SK-N-SH treated with all-trans-retinoic acid at 6 μM for 48 hours (cell line): ENCODE measurements at regions not wholly inside any gene's neighbourhood (a gene's known extent, or its start where the extent isn't known, plus 50 kb on each side); places are given as distances from the start of the nearest gene placed in this dataset.

Experiments
- ATAC-seq: fragments of 200-7000 bp; cut with Tn5 transposase; 3 replicates; pipeline ENCODE4 v1.9.1; 2020; ENCODE audit warnings: mild to moderate bottlenecking, moderate library complexity
- ARNTL ChIP-seq: fragments of 450-650 bp; formaldehyde crosslinking; IDR thresholded peaks from 2 replicates; pipeline ENCODE4 v1.5.0; 2020; ENCODE audit warnings: low read depth, mild to moderate bottlenecking, moderate library complexity, borderline replicate concordance
- BACH2 ChIP-seq: fragments of 250-450 bp; sonication (Bioruptor Pico); IDR thresholded peaks from 2 replicates; pipeline ENCODE4 v1.9.0; 2021; ENCODE audit warnings: mild to moderate bottlenecking, borderline replicate concordance
- CREB5 ChIP-seq: fragments of 250-450 bp; sonication (Bioruptor Pico); IDR thresholded peaks from 2 replicates; pipeline ENCODE4 v1.5.1; 2020; ENCODE audit warnings: low read depth, mild to moderate bottlenecking, moderate library complexity
- CSDC2 ChIP-seq: fragments of 250-450 bp; sonication (Bioruptor Pico); IDR thresholded peaks from 2 replicates; pipeline ENCODE4 v1.5.0; 2020; ENCODE audit warnings: mild to moderate bottlenecking, moderate library complexity
- CSRNP3 ChIP-seq: fragments of 250-450 bp; sonication (Bioruptor Pico); IDR thresholded peaks from 2 replicates; pipeline ENCODE4 v1.5.1; 2021; ENCODE audit warnings: mild to moderate bottlenecking, moderate library complexity
- ESRRG ChIP-seq: fragments of 250-450 bp; sonication (Bioruptor Pico); IDR thresholded peaks from 2 replicates; pipeline ENCODE4 v1.6.1; 2021; ENCODE audit warnings: mild to moderate bottlenecking
- ISL1 ChIP-seq: fragments of 250-450 bp; sonication (Bioruptor Pico); IDR thresholded peaks from 2 replicates; pipeline ENCODE4 v2.1.2; 2022; ENCODE audit warnings: mild to moderate bottlenecking, moderate library complexity
- OSR1 ChIP-seq: fragments of 250-450 bp; sonication (Bioruptor Pico); IDR thresholded peaks from 2 replicates; pipeline ENCODE4 v1.8.0; 2022; ENCODE audit warnings: moderate library complexity, mild to moderate bottlenecking, inconsistent platforms
- PATZ1 ChIP-seq: fragments of 250-450 bp; sonication (Bioruptor Pico); IDR thresholded peaks from 2 replicates; pipeline ENCODE4 v1.8.0; 2020; ENCODE audit warnings: mild to moderate bottlenecking, moderate library complexity, borderline replicate concordance
- POU6F1 ChIP-seq: fragments of 250-450 bp; sonication (Bioruptor Pico); IDR thresholded peaks from 2 replicates; pipeline ENCODE4 v1.8.0; 2021; ENCODE audit warnings: low read depth, mild to moderate bottlenecking, moderate library complexity, borderline replicate concordance
- PPARA ChIP-seq: fragments of 250-450 bp; sonication (Bioruptor Pico); IDR thresholded peaks from 2 replicates; pipeline ENCODE4 v1.5.0; 2020; ENCODE audit warnings: mild to moderate bottlenecking, borderline replicate concordance
- SNAI2 ChIP-seq: fragments of 250-450 bp; sonication (Bioruptor Pico); IDR thresholded peaks from 2 replicates; pipeline ENCODE4 v1.5.0; 2020; ENCODE audit warnings: mild to moderate bottlenecking, moderate library complexity
- TOX ChIP-seq: fragments of 250-450 bp; sonication (Bioruptor Pico); IDR thresholded peaks from 2 replicates; pipeline ENCODE4 v1.8.0; 2021; ENCODE audit warnings: mild to moderate bottlenecking, moderate library complexity, borderline replicate concordance
- TSHZ2 ChIP-seq: fragments of 250-450 bp; sonication (Bioruptor Pico); IDR thresholded peaks from 2 replicates; pipeline ENCODE4 v1.5.0; 2020; ENCODE audit warnings: mild to moderate bottlenecking, moderate library complexity
- ZC3H10 ChIP-seq: fragments of 250-450 bp; sonication (Bioruptor Pico); IDR thresholded peaks from 2 replicates; pipeline ENCODE4 v1.5.1; 2021; ENCODE audit warnings: mild to moderate bottlenecking, moderate library complexity
- ZFP3 ChIP-seq: fragments of 250-450 bp; sonication (Bioruptor Pico); IDR thresholded peaks from 2 replicates; pipeline ENCODE4 v1.5.0; 2020; ENCODE audit warnings: mild to moderate bottlenecking, moderate library complexity
- ZFP30 ChIP-seq: fragments of 450-650 bp; formaldehyde crosslinking; IDR thresholded peaks from 2 replicates; pipeline ENCODE4 v1.5.0; 2022; ENCODE audit warnings: mild to moderate bottlenecking, moderate library complexity
- ZNF565 ChIP-seq: fragments of 450-650 bp; formaldehyde crosslinking; conservative IDR thresholded peaks from 2 replicates; pipeline ENCODE4 v1.5.0; 2020; ENCODE audit warnings: low read depth, mild to moderate bottlenecking, moderate library complexity
- ZNF70 ChIP-seq: fragments of 450-650 bp; formaldehyde crosslinking; IDR thresholded peaks from 2 replicates; pipeline ENCODE4 v1.5.0; 2020; ENCODE audit warnings: mild to moderate bottlenecking, moderate library complexity
- ZNF8 ChIP-seq: fragments of 450-650 bp; formaldehyde crosslinking; IDR thresholded peaks from 2 replicates; pipeline ENCODE4 v1.5.0; 2020; ENCODE audit warnings: mild to moderate bottlenecking, moderate library complexity

GRCh38 chr2:196487417-196487816 lies 152.1 kb upstream of the CCDC150 start:
- no peak for ATAC-seq
- TF ChIP-seq POU6F1 (CRISPR knock-in tag) (no peak), CREB5 (no peak), ESRRG (CRISPR knock-in tag) (no peak), PATZ1 (CRISPR knock-in tag) (no peak), SNAI2 (CRISPR knock-in tag) (no peak), OSR1 (no peak), PPARA (CRISPR knock-in tag) (no peak), ZC3H10 (CRISPR knock-in tag) (no peak), ISL1 (CRISPR knock-in tag) (no peak), ARNTL (CRISPR knock-in tag) (no peak), CSRNP3 (no peak), TOX (CRISPR knock-in tag) (no peak), ZNF565 (CRISPR knock-in tag) (no peak)
- TF ChIP-seq, all 23 proteins: peak for 0

- ATAC-seq, result no peak
- TF ChIP-seq TSHZ2 (no peak), ISL1 (CRISPR knock-in tag) (no peak)
These were observed 150.1 kb upstream of the CCDC150 start for GRCh38 chr2:196489371-196489770.

GRCh38 chr2:196492946-196493345 lies 146.6 kb upstream of the CCDC150 start:
- ATAC-seq, result no peak
- TF ChIP-seq PPARA (CRISPR knock-in tag) (no peak), ZFP30 (CRISPR knock-in tag) (no peak), CSDC2 (CRISPR knock-in tag) (no peak), CREB5 (no peak), ZFP3 (no peak), ISL1 (CRISPR knock-in tag) (no peak), POU6F1 (CRISPR knock-in tag) (no peak), ZC3H10 (CRISPR knock-in tag) (no peak), ESRRG (CRISPR knock-in tag) (no peak), ZNF70 (CRISPR knock-in tag) (no peak), BACH2 (CRISPR knock-in tag) (no peak), ZNF8 (CRISPR knock-in tag) (no peak), OSR1 (no peak), ZNF565 (CRISPR knock-in tag) (no peak), TOX (CRISPR knock-in tag) (no peak), PATZ1 (CRISPR knock-in tag) (no peak), ARNTL (CRISPR knock-in tag) (no peak)
